Subcutaneous abdominal adipose tissue (tissue), 5 donors: ENCODE measurements at regions not wholly inside any gene's neighbourhood (a gene's known extent, or its start where the extent isn't known, plus 50 kb on each side); places are given as distances from the start of the nearest gene placed in this dataset.

Experiments used
- H3K27ac ChIP-seq: one replicate; pipeline ENCODE4 v1.7.0; 2013; ENCODE audit warnings: low read depth, mild to moderate bottlenecking, inconsistent platforms, low read length, moderate library complexity
- H3K27me3 ChIP-seq, 5 donors: one replicate each; pipeline ENCODE4 v1.7.0; 2013; ENCODE audit warnings: low read length in 5 of 5, inconsistent platforms in 1 of 5; ENCODE audit not compliant: control insufficient read depth in 5 of 5, insufficient read depth in 4 of 5
- H3K36me3 ChIP-seq, 5 donors: one replicate each; pipeline ENCODE4 v1.7.0; 2013; ENCODE audit warnings: low read length in 5 of 5; ENCODE audit not compliant: control insufficient read depth in 5 of 5, insufficient read depth in 5 of 5
- H3K4me1 ChIP-seq, 5 donors: one replicate each; pipeline ENCODE4 v1.7.0; 2013; ENCODE audit warnings: low read length in 5 of 5, mild to moderate bottlenecking in 3 of 5, moderate library complexity in 1 of 5; ENCODE audit not compliant: control insufficient read depth in 5 of 5, insufficient read depth in 5 of 5
- H3K4me3 ChIP-seq, 5 donors: one replicate each; pipeline ENCODE4 v1.7.0; 2013; ENCODE audit warnings: low read length in 5 of 5, low read depth in 1 of 5
- H3K9ac ChIP-seq, 5 donors: one replicate each; pipeline ENCODE4 v1.7.0; 2013; ENCODE audit warnings: low read length in 5 of 5, mild to moderate bottlenecking in 4 of 5, moderate library complexity in 3 of 5
- H3K9me3 ChIP-seq, 5 donors: one replicate each; pipeline ENCODE4 v1.7.0; 2013; ENCODE audit warnings: low read length in 5 of 5; ENCODE audit not compliant: control insufficient read depth in 5 of 5
- donor health status: healthy.
- donor health status: healthy.
- donor health status: healthy.
- donor health status: healthy.
- donor health status: healthy.

DNA sequence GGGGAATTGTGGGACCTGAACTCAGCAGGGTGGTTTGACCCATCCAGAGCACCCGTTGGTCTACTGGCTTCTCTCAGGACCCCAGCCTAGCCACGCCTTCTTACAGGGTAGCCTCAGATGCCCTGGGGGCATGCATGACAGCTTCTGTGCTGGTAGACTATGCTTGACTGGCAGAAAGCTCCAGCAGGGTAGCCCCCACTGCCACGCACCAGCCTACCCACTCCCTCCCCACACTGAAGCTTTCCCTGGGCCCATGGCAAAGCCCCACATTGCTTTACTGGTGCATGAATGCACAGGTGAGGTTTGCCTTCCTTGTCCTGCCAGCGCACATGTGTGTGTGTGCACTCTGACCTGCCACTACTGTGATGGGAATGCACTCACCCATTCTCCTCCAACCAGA lies 772.2 kb downstream of the LRFN5 start:
- Histone ChIP-seq H3K9ac (no peak overlapping the region), H3K4me3 (no peak overlapping the region), H3K27ac (no peak overlapping the region), H3K4me1 (no peaks in the 10 kb centered on the region), H3K9me3 (no peaks in the 10 kb centered on the region), H3K36me3 (no peaks in the 10 kb centered on the region), H3K27me3 (no peaks in the 10 kb centered on the region)

DNA sequence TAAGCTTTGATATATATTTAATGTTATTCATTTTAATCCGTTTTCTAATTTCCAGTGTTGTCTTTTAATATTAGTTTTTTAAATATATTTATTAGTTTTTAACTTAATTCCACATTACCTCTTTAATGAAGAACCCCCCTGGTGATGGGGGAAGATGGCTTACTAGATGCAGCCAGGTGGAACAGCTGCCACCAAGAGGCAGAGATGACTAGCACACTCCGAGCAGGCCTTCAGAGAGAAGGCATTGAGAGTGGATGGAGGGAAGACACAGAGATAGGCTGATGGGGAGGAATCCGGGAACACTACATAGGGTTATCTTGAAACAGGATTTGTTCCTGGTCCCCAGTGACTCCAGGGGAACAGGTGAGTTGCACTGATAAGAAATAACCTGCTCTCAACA lies 771.6 kb downstream of the LRFN5 start:
- Histone ChIP-seq H3K27ac (no peak overlapping the region), H3K27me3 (no peaks in the 10 kb centered on the region), H3K36me3 (no peaks in the 10 kb centered on the region), H3K9me3 (no peaks in the 10 kb centered on the region), H3K4me1 (no peaks in the 10 kb centered on the region), H3K9ac (no peak overlapping the region), H3K4me3 (no peak overlapping the region)

DNA sequence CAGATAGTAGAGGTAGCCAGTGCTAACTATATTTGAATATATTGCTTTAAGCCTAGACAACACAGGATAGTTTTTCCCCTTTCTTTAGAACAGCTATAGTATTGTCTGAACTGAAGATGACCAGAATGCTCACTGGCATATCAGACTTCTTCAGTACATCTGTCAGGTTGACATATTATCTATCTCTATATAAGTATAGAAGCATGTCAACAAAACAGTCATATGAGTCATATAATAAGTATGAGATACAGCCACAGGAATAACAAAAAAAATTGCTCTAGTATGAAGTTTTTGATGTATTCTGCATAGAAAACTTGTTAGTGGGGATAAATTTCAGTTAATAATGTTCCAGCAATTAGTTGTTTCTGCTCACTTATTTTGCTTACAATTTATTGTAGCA lies 767.7 kb downstream of the LRFN5 start:
- Histone ChIP-seq H3K4me3 (no peak overlapping the region), H3K4me1 (no peaks in the 10 kb centered on the region), H3K9ac (no peak overlapping the region), H3K9me3 (no peaks in the 10 kb centered on the region), H3K36me3 (no peaks in the 10 kb centered on the region), H3K27ac (no peak overlapping the region), H3K27me3 (no peaks in the 10 kb centered on the region)

- H3K9ac ChIP-seq, result no peak overlapping the region
These were observed 763.4 kb downstream of the LRFN5 start for GRCh38 chr14:42370056-42370455.

GRCh38 chr14:42368234-42368633 lies 761.6 kb downstream of the LRFN5 start:
- H3K4me1 ChIP-seq, result no peaks in the 10 kb centered on the region
- H3K9ac ChIP-seq, result no peak overlapping the region
- H3K9me3 ChIP-seq, result no peaks in the 10 kb centered on the region
- no peaks in the 10 kb centered on the region for H3K27me3 ChIP-seq
- no peak overlapping the region for H3K4me3 ChIP-seq
- H3K27ac ChIP-seq, result no peak overlapping the region
- no peaks in the 10 kb centered on the region for H3K36me3 ChIP-seq

More at GRCh38 chr14:42370056-42370455, 763.4 kb downstream of the LRFN5 start:
- Histone ChIP-seq H3K4me1 (no peaks in the 10 kb centered on the region), H3K27me3 (no peaks in the 10 kb centered on the region), H3K36me3 (no peaks in the 10 kb centered on the region), H3K27ac (no peak overlapping the region), H3K4me3 (no peak overlapping the region), H3K9me3 (no peaks in the 10 kb centered on the region)

DNA sequence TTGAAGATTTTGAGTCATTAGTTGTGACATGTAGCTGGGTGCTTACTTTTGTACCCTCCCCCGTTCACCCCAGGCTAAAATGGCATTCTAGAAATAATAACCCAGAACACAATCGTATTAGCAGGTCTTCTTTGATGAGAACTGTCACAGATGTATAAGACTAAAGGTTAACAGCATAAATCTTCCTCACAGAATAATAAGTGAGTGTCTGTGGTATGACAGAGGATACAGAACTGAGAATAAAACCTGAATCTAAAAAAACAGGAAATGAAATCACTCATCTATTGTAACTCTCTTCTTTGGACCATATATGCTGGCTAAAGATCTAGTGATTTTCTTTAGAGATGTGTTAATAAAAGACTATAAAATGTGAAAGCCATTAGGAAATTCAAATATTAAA lies 746.6 kb downstream of the LRFN5 start:
- H3K9ac ChIP-seq, result no peak overlapping the region
- H3K27ac ChIP-seq, result no peak overlapping the region
- H3K4me1 ChIP-seq, result no peaks in the 10 kb centered on the region
- no peaks in the 10 kb centered on the region for H3K27me3 ChIP-seq
- H3K4me3 ChIP-seq, result no peak overlapping the region
- H3K36me3 ChIP-seq, result no peaks in the 10 kb centered on the region
- H3K9me3 ChIP-seq, result no peaks in the 10 kb centered on the region

DNA sequence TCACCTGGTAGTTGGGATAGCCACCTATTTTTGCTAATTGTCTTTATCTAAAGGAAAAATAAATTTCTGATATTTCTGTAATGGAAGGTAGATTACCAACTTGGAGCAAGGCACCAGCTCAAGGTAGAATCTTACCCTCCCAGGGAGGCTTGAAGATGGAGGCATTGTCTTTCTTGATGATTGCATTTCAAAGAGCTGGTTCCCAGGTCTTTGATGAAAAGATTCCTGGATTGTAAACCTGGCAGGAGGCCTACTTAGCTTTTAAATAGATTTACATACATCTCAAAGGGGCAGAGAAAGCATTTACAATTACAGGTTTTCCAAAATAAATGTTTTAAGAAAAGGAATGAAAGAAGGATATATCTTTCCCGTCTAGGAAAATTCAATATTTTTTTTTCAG lies 729.2 kb downstream of the LRFN5 start:
- no peaks in the 10 kb centered on the region for H3K4me1 ChIP-seq
- H3K4me3 ChIP-seq, result no peak overlapping the region
- no peak overlapping the region for H3K27ac ChIP-seq
- H3K9ac ChIP-seq, result no peak overlapping the region
- H3K9me3 ChIP-seq, result no peaks in the 10 kb centered on the region
- no peaks in the 10 kb centered on the region for H3K27me3 ChIP-seq
- no peaks in the 10 kb centered on the region for H3K36me3 ChIP-seq

DNA sequence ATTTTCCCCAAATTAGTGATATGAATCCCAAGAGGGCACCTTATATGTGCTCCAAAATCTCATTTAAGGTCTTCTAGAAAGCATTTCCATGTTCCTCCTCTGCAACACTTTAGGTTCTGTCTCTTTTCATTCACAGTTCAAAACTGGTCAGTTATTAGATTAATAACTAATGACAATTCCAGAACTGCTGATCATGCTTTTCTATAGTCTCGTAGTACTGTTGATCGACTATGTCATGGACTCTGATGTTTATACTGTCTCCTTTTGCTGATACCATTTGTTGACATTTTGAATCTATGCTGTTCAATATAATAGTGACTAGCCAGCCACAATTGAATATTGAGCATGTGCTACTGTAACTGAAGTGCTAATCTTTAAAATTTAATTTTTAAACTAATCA lies 728.3 kb downstream of the LRFN5 start:
- no peaks in the 10 kb centered on the region for H3K27me3 ChIP-seq

GRCh38 chr14:42323426-42323825 lies 716.8 kb downstream of the LRFN5 start:
- no peak overlapping the region for H3K4me3 ChIP-seq
- H3K36me3 ChIP-seq, result no peaks in the 10 kb centered on the region
- H3K27me3 ChIP-seq, result no peaks in the 10 kb centered on the region
- H3K9me3 ChIP-seq, result peaks cover 0 to 2% (median 0%) of the 10 kb centered on the region in 5 donors
- no peak overlapping the region for H3K9ac ChIP-seq
- H3K4me1 ChIP-seq, result peaks cover 0 to 11% (median 0%) of the 10 kb centered on the region in 5 donors
- H3K27ac ChIP-seq, result no peak overlapping the region

More for the DNA sequence above, 728.3 kb downstream of the LRFN5 start:
- Histone ChIP-seq H3K9me3 (no peaks in the 10 kb centered on the region), H3K27ac (no peak overlapping the region), H3K36me3 (no peaks in the 10 kb centered on the region), H3K4me1 (no peaks in the 10 kb centered on the region), H3K4me3 (no peak overlapping the region), H3K9ac (no peak overlapping the region)

DNA sequence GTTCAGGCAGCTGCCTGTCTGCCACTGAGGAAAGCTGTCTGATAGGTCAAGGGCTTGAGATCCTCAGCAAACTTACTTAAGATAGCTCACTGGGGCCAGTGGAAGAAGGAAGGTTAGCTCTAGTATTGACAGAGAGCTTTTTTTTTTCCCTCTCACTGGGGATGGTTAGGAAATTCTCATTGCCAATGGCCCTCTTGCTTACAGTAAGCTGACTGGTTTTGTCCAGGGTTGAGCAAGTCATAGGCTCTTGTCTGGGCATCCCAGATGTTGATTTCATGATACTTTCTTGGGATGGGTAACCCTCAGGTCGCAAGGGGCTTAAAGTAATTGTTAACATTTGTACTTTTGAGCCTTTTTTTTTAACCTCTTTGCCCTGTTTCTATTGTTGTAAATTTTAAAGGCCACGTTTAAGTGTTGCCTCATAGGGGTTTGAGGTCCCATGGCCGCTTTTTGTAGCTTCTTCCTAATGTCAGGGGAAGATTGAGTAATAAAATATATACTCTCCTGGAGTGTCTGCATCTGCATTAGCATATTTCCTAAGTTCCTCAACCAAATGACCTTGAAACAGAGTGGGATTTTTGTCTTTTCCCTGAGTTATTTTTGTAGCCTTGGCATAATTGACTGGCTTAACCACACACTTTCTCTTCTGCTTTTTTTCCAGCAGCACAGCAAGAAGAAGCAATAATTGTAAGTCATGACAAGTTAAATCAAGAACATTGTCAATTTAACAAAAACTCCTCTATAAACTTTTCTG lies 716.0 kb downstream of the LRFN5 start:
- H3K27ac ChIP-seq, result no peak overlapping the region
- peaks cover 0 to 2% (median 0%) of the 10 kb centered on the region in 5 donors for H3K9me3 ChIP-seq
- no peak overlapping the region for H3K4me3 ChIP-seq
- H3K4me1 ChIP-seq, result peaks cover 0 to 11% (median 0%) of the 10 kb centered on the region in 5 donors
- H3K36me3 ChIP-seq, result no peaks in the 10 kb centered on the region
- no peaks in the 10 kb centered on the region for H3K27me3 ChIP-seq
- no peak overlapping the region for H3K9ac ChIP-seq
